Mesodermal cell (in vitro differentiated cells): ENCODE measurements at regions not wholly inside any gene's neighbourhood (a gene's known extent, or its start where the extent isn't known, plus 50 kb on each side); places are given as distances from the start of the nearest gene placed in this dataset.

Experiments
- H3K27ac ChIP-seq: 2 replicates; pipeline ENCODE4 v1.7.0; 2013; ENCODE audit warnings: mild to moderate bottlenecking, low read depth, low read length, moderate library complexity; ENCODE audit not compliant: severe bottlenecking
- H3K36me3 ChIP-seq: 2 replicates; pipeline ENCODE4 v1.7.1; 2013; ENCODE audit warnings: mild to moderate bottlenecking, low read length, moderate library complexity; ENCODE audit not compliant: control insufficient read depth, insufficient read depth
- H3K4me1 ChIP-seq: one replicate; pipeline ENCODE4 v1.7.1; 2013; ENCODE audit warnings: mild to moderate bottlenecking, low read length; ENCODE audit not compliant: insufficient read depth, control insufficient read depth, poor library complexity, severe bottlenecking
- H3K4me3 ChIP-seq: 2 replicates; pipeline ENCODE4 v1.7.0; 2013; ENCODE audit warnings: low read length, control low read depth, mild to moderate bottlenecking; ENCODE audit not compliant: insufficient read depth, poor library complexity, severe bottlenecking; ENCODE audit errors: extremely low read depth
- H3K9me3 ChIP-seq: 2 replicates; pipeline ENCODE4 v1.7.1; 2013; ENCODE audit warnings: mild to moderate bottlenecking, low read length, moderate library complexity; ENCODE audit not compliant: control insufficient read depth
- WGBS, 2 experiments: methylation state at CpG; one replicate each; pipeline ENCODE4 v1.1.5; 2013; ENCODE audit warnings: missing lambda C conversion rate in 2 of 2; ENCODE audit not compliant: insufficient coverage in 2 of 2; 5-methylcytosine and 5-hydroxymethylcytosine counted together

DNA sequence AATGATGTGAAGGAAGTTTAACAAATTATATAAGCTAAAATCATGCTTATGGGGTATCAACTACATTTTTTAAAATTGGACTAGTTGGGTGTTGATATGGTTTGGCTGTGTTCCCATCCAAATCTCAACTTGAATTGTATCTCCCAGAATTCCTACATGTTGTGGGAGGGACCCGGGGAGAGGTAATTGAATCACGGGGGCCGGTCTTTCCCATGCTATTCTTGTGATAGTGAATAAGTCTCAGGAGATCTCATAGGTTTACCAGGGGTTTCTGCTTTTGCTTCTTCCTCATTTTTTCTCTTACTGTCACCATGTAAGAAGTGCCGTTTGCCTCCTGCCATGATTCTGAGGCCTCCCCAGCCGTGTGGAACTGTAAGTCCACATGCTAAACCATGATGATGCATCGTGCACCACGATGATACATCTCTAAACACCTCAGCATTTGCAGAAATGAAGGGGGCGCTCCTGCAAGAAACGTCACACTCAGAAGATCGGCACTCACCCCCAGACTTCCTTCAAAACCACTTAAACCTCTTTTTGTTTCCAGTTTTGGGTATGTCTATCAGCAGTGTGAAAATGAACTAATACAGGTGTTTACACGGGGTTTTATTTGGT lies 340.0 kb downstream of the SHANK2 start:
- Histone ChIP-seq H3K36me3 (no peaks in the 10 kb centered on the region), H3K4me1 (no peaks in the 10 kb centered on the region), H3K9me3 (no peaks in the 10 kb centered on the region), H3K4me3 (no peak overlapping the region), H3K27ac (no peak overlapping the region)
- WGBS, 2 experiments: 46 to 75% methylated on average over 3 to 4 of the region's 11 CpGs

GRCh38 chr11:70913715-70914231 lies 338.6 kb downstream of the SHANK2 start:
- H3K9me3 ChIP-seq: no peaks in the 10 kb centered on the region
- 33 to 41% methylated on average over 9 to 12 of the region's 13 CpGs for WGBS, 2 experiments
- no peak overlapping the region for H3K27ac ChIP-seq
- H3K4me1 ChIP-seq: no peaks in the 10 kb centered on the region
- H3K4me3 ChIP-seq: no peak overlapping the region
- H3K36me3 ChIP-seq: no peaks in the 10 kb centered on the region

GRCh38 chr11:70914496-70914895 lies 337.9 kb downstream of the SHANK2 start:
- Histone ChIP-seq H3K4me1 (no peaks in the 10 kb centered on the region), H3K27ac (no peak overlapping the region), H3K36me3 (no peaks in the 10 kb centered on the region), H3K9me3 (no peaks in the 10 kb centered on the region), H3K4me3 (no peak overlapping the region)
- 73 to 91% methylated on average over 3 to 6 of the region's 7 CpGs for WGBS, 2 experiments

GRCh38 chr11:70915158-70915985 lies 337.0 kb downstream of the SHANK2 start:
- 77 to 86% methylated on average over 9 to 16 of the region's 17 CpGs for WGBS, 2 experiments
- Histone ChIP-seq H3K9me3 (no peaks in the 10 kb centered on the region), H3K36me3 (no peaks in the 10 kb centered on the region), H3K27ac (no peak overlapping the region), H3K4me3 (no peak overlapping the region), H3K4me1 (no peaks in the 10 kb centered on the region)

DNA sequence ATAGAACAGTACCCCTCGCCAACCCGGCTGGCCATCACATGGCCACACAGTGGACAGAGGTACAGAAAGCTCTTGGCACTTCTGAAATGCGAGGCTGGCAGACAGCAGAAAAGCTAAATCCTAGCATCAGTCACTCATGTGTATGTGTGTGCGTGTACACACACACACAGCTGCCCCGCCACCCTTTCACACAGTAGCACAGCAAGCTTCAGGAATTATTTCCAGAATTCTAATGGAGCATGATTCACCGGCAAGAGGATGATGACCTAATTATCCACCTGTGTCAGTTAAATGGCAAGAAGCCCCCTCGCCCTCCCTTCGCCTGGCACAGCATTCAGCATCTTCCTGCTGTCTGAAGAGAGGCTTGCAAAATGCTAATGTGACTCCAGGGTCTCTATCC lies 336.0 kb downstream of the SHANK2 start:
- 92 to 93% methylated on average over 5 to 8 of the region's 8 CpGs for WGBS, 2 experiments
- no peaks in the 10 kb centered on the region for H3K36me3 ChIP-seq
- H3K27ac ChIP-seq: no peak overlapping the region
- H3K4me1 ChIP-seq: no peaks in the 10 kb centered on the region
- no peak overlapping the region for H3K4me3 ChIP-seq
- peaks cover 5% of the 10 kb centered on the region for H3K9me3 ChIP-seq

DNA sequence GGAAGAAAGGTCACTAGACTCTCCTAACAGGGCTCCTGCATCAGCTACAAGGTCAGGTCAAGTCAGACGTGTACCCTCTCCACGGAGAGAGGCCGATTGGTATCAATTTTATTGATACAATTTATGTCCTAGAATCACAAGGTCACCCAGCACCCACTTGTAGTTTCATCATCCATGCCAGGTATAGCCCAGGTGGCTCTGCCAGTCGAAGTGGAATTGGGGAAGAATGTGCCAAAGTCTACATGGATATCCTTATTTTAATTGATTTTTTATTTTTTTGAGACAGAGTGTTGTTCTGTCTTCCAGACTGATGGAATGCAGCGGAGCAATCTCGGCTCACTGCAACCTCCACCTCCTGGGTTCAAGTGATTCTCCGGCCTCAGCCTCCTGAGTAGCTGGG lies 334.1 kb downstream of the SHANK2 start:
- WGBS, 2 experiments: 78 to 80% methylated on average over 1 to 6 of the region's 7 CpGs
- Histone ChIP-seq H3K9me3 (peaks cover 18% of the 10 kb centered on the region), H3K27ac (no peak overlapping the region), H3K36me3 (no peaks in the 10 kb centered on the region), H3K4me1 (no peaks in the 10 kb centered on the region), H3K4me3 (no peak overlapping the region)

- WGBS, 2 experiments: 92 to 100% methylated on average over 2 to 4 of the region's 4 CpGs
- H3K9me3 ChIP-seq: peaks cover 21% of the 10 kb centered on the region
- no peaks in the 10 kb centered on the region for H3K36me3 ChIP-seq
- no peak overlapping the region for H3K4me3 ChIP-seq
- H3K4me1 ChIP-seq: no peaks in the 10 kb centered on the region
- H3K27ac ChIP-seq: no peak overlapping the region
Measured at GRCh38 chr11:70921804-70922203, 330.6 kb downstream of the SHANK2 start.

- Histone ChIP-seq H3K4me3 (no peak overlapping the region), H3K36me3 (no peaks in the 10 kb centered on the region), H3K4me1 (no peaks in the 10 kb centered on the region), H3K27ac (no peak overlapping the region), H3K9me3 (peaks cover 21% of the 10 kb centered on the region)
- 90 to 92% methylated on average over 8 of the region's 8 CpGs for WGBS, 2 experiments
Measured at GRCh38 chr11:70924108-70924507, 328.3 kb downstream of the SHANK2 start.

DNA sequence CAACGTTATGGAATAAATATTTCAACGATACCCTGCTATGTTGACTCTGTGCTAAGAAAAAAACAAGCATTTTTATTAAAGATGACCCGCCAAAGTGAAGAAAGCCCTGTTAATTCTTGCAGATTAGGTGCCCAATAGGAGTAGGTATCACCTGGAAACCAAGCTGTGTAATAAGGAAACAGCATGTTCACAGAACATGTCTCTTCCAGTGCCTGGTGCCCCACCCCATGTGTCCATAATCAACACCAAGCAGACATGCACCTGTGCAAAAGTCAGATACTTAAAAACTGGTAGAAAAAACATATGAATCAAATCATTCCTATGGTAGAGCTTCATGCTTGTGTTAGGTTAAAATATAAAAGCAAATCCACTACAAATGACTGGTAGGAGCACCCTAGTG lies 327.1 kb downstream of the SHANK2 start:
- Histone ChIP-seq H3K27ac (no peak overlapping the region), H3K4me1 (no peaks in the 10 kb centered on the region), H3K4me3 (no peak overlapping the region), H3K36me3 (no peaks in the 10 kb centered on the region), H3K9me3 (peaks cover 21% of the 10 kb centered on the region)
- 86 to 92% methylated on average over 1 to 3 of the region's 3 CpGs for WGBS, 2 experiments

DNA sequence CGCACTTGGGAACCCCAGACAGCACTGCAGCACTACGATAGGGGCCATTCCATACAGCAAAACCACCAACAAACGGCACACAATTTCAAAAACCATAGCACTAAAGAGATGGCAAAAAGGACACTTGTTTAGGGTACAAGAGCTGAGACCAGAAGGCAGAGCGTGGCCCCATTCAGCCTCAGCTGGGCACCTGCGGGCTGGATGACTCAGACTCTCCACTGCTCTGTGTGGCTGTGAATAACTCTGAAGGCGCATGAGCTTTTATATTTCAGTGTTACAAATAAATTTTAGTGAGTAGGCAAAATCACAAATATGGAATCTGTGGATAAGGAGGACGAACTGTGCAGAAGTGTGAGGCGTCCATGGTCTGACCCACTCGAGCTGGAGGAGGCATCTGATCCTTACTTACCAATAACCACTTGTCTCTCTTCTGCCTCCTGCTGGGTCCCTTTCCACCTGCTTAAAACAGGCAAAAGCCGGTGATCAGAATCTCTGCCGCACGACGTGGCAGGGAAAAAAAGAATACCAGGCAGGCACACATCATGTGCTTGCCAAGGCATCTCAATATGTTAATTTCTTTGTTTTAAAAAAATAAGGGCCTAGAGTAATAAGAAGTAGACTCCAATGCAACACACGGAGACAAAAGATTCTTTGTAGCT lies 325.7 kb downstream of the SHANK2 start:
- Histone ChIP-seq H3K9me3 (peaks cover 16% of the 10 kb centered on the region), H3K4me1 (no peaks in the 10 kb centered on the region), H3K36me3 (no peaks in the 10 kb centered on the region), H3K4me3 (no peak overlapping the region), H3K27ac (no peak overlapping the region)
- WGBS, 2 experiments: 82 to 86% methylated on average over 7 to 12 of the region's 14 CpGs
